K562 (cell line): ENCODE measurements at regions not wholly inside any gene's neighbourhood (a gene's known extent, or its start where the extent isn't known, plus 50 kb on each side); places are given as distances from the start of the nearest gene placed in this dataset.

Experiments used
- ATAC-seq: fragments of 200-7000 bp; cut with Tn5 transposase; 3 replicates; pipeline ENCODE4 v1.9.1; 2020; ENCODE audit warnings: moderate library complexity
- BruUV-seq: library from RNA; stranded (reverse); fragments of 400-500 nt; replicated peaks from 2 replicates; lab custom pipeline; 2021; lab: Mats Ljungman, UMichigan
- CTCF ChIA-PET: fragments of 300-600 bp; formaldehyde crosslinking; extraction: SDS; loops from one replicate; lab custom pipeline; 2021; ENCODE audit warnings: low intra/inter-chr PET ratio; lab: Yijun Ruan, JAX
- POLR2A ChIA-PET: fragments of 300-600, 350-650 bp; sonication (Branson Sonifier 250); formaldehyde crosslinking; extraction: SDS; loops from one replicate; lab custom pipeline; 2021; ENCODE audit warnings: antibody characterized with exemption, inconsistent platforms; lab: Yijun Ruan, JAX
- DNase-seq, 4 experiments: peaks; one replicate each; pipeline versions ENCODE4 v3.0.0 to v3.0.0-alpha.2; 2011 to 2018; ENCODE audit warnings: low spot score in 3 of 4, mixed read lengths in 3 of 4; ENCODE audit errors: extremely low read depth in 1 of 4
- FAIRE-seq: peaks from 2 replicates; lab custom pipeline; 2011; peaks lifted over from hg19 to GRCh38; lab: Jason Lieb, UNC
- H2AFZ ChIP-seq: 2 replicates; pipeline ENCODE4 v1.6.0; 2011; ENCODE audit warnings: low read depth, low read length, control low read depth, inconsistent platforms
- H3K27ac ChIP-seq: fragments of 200-600 bp; 3 replicates; pipeline ENCODE4 v1.8.0; 2011; ENCODE audit warnings: low read depth, mild to moderate bottlenecking, control low read depth, inconsistent platforms, low read length, moderate library complexity, mixed read lengths; ENCODE audit errors: extremely low read depth
- H3K27me3 ChIP-seq, 2 experiments: fragments of 300-600 bp in 1 of 2; 2 replicates in 1 of 2; 3 replicates in 1 of 2; pipeline versions ENCODE4 v1.6.0 to v1.8.0; 2011; ENCODE audit warnings: inconsistent platforms in 2 of 2, low read length in 2 of 2, mild to moderate bottlenecking in 1 of 2, mixed read lengths in 1 of 2, moderate library complexity in 1 of 2; ENCODE audit not compliant: control insufficient read depth in 2 of 2, insufficient read depth in 2 of 2
- H3K36me3 ChIP-seq: fragments of 300-600 bp; 3 replicates; pipeline ENCODE4 v1.8.0; 2011; ENCODE audit warnings: mild to moderate bottlenecking, low read length, inconsistent platforms; ENCODE audit not compliant: control insufficient read depth, insufficient read depth
- H3K4me1 ChIP-seq, 2 experiments: fragments of 200-600 bp in 1 of 2; replicated peaks in 1 of 2; 2 replicates in 1 of 2; 3 replicates in 1 of 2; pipeline versions ENCODE4 v1.5.1 to v1.8.0; 2011; ENCODE audit warnings: inconsistent platforms in 2 of 2, low read length in 2 of 2, mild to moderate bottlenecking in 1 of 2, mixed read lengths in 1 of 2, moderate library complexity in 1 of 2; ENCODE audit not compliant: control insufficient read depth in 2 of 2, insufficient read depth in 2 of 2
- H3K4me2 ChIP-seq: 2 replicates; pipeline ENCODE4 v1.6.1; 2011; ENCODE audit warnings: low read length, control low read depth, inconsistent platforms, mixed read lengths; ENCODE audit not compliant: insufficient read depth
- H3K4me3 ChIP-seq: fragments of 200-600 bp; sonication (generic), shearing (Covaris generic); 2 replicates; pipeline ENCODE4 v1.5.1; 2016; ENCODE audit warnings: control low read depth, inconsistent platforms
- H3K79me2 ChIP-seq: fragments of 200-600 bp; 3 replicates; pipeline ENCODE4 v1.8.0; 2011; ENCODE audit warnings: low read length, inconsistent platforms; ENCODE audit not compliant: control insufficient read depth, insufficient read depth
- H3K9ac ChIP-seq, 2 experiments: 2 replicates each; pipeline versions ENCODE4 v1.6.0 to v1.6.1; 2011; ENCODE audit warnings: low read depth in 2 of 2, low read length in 2 of 2, control low read depth in 1 of 2, inconsistent platforms in 1 of 2, mild to moderate bottlenecking in 1 of 2, mixed read lengths in 1 of 2; ENCODE audit not compliant: insufficient read depth in 1 of 2
- H3K9me1 ChIP-seq: one replicate; pipeline ENCODE4 v1.6.0; 2011; ENCODE audit warnings: inconsistent platforms, mild to moderate bottlenecking, low read length, moderate library complexity; ENCODE audit not compliant: control insufficient read depth, insufficient read depth
- H3K9me3 ChIP-seq: replicated peaks from 2 replicates; pipeline ENCODE4 v1.5.1; 2011; ENCODE audit warnings: low read depth, low read length, inconsistent platforms; ENCODE audit not compliant: control insufficient read depth, insufficient read depth
- H4K20me1 ChIP-seq: replicated peaks from 2 replicates; pipeline ENCODE4 v1.6.1; 2011; ENCODE audit warnings: low read length, inconsistent platforms, mixed read lengths; ENCODE audit not compliant: control insufficient read depth, insufficient read depth
- CC2D1A ChIP-seq: fragments of 450-650 bp; IDR thresholded peaks from 2 replicates; pipeline ENCODE4 v1.6.1; 2017; ENCODE audit warnings: mild to moderate bottlenecking
- KDM4B ChIP-seq, 2 experiments: fragments of 450-650 bp in 1 of 2; sonication (generic) in 1 of 2; IDR thresholded peaks; 2 replicates each; pipeline ENCODE4 v1.6.1; 2016 to 2017; ENCODE audit warnings: borderline replicate concordance in 2 of 2, antibody characterized with exemption in 1 of 2, low read depth in 1 of 2, mild to moderate bottlenecking in 1 of 2
- U2AF2 ChIP-seq: fragments of 200-400 bp; formaldehyde crosslinking; optimal IDR thresholded peaks from 2 replicates; pipeline ENCODE3; 2017; ENCODE audit warnings: low read depth, mild to moderate bottlenecking, low read length
- in situ Hi-C: fragments of 300-500 bp; cut with MboI; formaldehyde crosslinking; loops from 4 replicates; pipeline ENCODE4 v1.15.0; 2018; ENCODE audit warnings: inconsistent platforms, mixed read lengths
- intact Hi-C: fragments of 100-400 bp; cut with micrococcal nuclease; formaldehyde crosslinking; loops from 2 replicates; pipeline ENCODE4 v1.14.2; 2022
- TF ChIP-seq, protein P1 (sequence below): sonication (generic); formaldehyde crosslinking; IDR thresholded peaks from 2 replicates; pipeline ENCODE4 v1.8.1; 2023; ENCODE audit warnings: missing genetic modification reagents, mild to moderate bottlenecking, borderline replicate concordance
- TF ChIP-seq, protein P2 (sequence below): fragments of 250-450 bp; sonication (Bioruptor Pico); IDR thresholded peaks from 2 replicates; pipeline ENCODE4 v1.8.0; 2022; ENCODE audit warnings: moderate library complexity, mild to moderate bottlenecking, inconsistent platforms
- TF ChIP-seq, protein P3 (sequence below): fragments of 250-450 bp; sonication (Bioruptor Pico); IDR thresholded peaks from 2 replicates; pipeline ENCODE4 v1.4.0; 2020; ENCODE audit warnings: borderline replicate concordance

DNA sequence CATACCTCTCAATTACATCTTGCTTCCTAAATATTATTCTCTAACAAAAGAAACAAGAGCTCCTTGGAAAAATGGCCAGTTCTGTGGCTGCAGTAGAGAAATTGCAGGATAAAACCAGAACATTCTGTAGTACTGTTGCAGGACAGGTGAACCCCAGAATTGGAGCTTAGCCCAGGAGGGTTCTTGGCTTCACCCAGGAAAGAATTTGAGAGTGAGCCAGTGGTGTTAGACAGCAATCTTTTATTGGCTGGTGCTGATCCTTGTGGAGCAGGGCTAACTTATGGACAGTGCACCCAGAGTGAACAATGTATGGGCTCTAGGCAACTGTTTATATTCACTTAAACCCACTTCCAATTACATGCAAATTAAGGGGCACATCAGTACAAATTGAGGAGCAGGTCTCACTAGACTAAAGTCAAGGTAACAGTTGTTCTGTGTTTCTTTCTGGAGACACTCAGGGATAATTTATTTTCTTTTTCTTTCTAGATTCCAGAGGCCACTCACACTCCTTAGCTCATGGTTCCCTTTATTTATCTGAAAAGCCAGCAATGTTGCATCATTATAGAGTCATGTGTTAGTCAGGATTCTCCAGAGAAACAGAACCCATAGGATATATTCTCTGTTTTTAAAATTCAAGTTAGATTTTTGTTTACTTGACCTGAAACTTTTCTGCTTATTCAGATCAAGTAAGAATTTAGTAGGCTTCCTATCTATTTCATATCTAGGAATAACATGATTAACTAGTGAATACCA, 348.1 kb downstream of the CCDC85A start:
- DNase-seq (no peak), ATAC-seq (no peak), FAIRE-seq (no peak)
- Histone ChIP-seq H3K4me3 (no peak overlapping the region), H3K4me2 (no peak overlapping the region), H3K4me1 (no peaks in the 10 kb centered on the region), H3K36me3 (no peaks in the 10 kb centered on the region), H3K9ac (no peak overlapping the region), H3K9me1 (no peaks in the 10 kb centered on the region), H3K27me3 (no peaks in the 10 kb centered on the region), H3K9me3 (no peaks in the 10 kb centered on the region; the same call in 1 of the 2 replicates), H2AFZ (no peak overlapping the region), H3K27ac (no peak overlapping the region), H4K20me1 (no peaks in the 10 kb centered on the region), H3K79me2 (no peaks in the 10 kb centered on the region)
- CTCF ChIA-PET: no interaction called here
- POLR2A ChIA-PET: no interaction called here
- no TSS peak for BruUV-seq
- in situ Hi-C loops: no loop called here
- intact Hi-C loops: no loop called here
- TF ChIP-seq, protein P1, sequence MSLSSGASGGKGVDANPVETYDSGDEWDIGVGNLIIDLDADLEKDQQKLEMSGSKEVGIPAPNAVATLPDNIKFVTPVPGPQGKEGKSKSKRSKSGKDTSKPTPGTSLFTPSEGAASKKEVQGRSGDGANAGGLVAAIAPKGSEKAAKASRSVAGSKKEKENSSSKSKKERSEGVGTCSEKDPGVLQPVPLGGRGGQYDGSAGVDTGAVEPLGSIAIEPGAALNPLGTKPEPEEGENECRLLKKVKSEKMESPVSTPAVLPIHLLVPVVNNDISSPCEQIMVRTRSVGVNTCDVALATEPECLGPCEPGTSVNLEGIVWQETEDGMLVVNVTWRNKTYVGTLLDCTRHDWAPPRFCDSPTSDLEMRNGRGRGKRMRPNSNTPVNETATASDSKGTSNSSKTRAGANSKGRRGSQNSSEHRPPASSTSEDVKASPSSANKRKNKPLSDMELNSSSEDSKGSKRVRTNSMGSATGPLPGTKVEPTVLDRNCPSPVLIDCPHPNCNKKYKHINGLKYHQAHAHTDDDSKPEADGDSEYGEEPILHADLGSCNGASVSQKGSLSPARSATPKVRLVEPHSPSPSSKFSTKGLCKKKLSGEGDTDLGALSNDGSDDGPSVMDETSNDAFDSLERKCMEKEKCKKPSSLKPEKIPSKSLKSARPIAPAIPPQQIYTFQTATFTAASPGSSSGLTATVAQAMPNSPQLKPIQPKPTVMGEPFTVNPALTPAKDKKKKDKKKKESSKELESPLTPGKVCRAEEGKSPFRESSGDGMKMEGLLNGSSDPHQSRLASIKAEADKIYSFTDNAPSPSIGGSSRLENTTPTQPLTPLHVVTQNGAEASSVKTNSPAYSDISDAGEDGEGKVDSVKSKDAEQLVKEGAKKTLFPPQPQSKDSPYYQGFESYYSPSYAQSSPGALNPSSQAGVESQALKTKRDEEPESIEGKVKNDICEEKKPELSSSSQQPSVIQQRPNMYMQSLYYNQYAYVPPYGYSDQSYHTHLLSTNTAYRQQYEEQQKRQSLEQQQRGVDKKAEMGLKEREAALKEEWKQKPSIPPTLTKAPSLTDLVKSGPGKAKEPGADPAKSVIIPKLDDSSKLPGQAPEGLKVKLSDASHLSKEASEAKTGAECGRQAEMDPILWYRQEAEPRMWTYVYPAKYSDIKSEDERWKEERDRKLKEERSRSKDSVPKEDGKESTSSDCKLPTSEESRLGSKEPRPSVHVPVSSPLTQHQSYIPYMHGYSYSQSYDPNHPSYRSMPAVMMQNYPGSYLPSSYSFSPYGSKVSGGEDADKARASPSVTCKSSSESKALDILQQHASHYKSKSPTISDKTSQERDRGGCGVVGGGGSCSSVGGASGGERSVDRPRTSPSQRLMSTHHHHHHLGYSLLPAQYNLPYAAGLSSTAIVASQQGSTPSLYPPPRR (CRISPR knock-in tag): no peak
- TF ChIP-seq, protein P2, sequence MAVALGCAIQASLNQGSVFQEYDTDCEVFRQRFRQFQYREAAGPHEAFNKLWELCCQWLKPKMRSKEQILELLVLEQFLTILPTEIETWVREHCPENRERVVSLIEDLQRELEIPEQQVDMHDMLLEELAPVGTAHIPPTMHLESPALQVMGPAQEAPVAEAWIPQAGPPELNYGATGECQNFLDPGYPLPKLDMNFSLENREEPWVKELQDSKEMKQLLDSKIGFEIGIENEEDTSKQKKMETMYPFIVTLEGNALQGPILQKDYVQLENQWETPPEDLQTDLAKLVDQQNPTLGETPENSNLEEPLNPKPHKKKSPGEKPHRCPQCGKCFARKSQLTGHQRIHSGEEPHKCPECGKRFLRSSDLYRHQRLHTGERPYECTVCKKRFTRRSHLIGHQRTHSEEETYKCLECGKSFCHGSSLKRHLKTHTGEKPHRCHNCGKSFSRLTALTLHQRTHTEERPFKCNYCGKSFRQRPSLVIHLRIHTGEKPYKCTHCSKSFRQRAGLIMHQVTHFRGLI (CRISPR knock-in tag): no peak
- TF ChIP-seq CC2D1A: no peak
- TF ChIP-seq, protein P3, sequence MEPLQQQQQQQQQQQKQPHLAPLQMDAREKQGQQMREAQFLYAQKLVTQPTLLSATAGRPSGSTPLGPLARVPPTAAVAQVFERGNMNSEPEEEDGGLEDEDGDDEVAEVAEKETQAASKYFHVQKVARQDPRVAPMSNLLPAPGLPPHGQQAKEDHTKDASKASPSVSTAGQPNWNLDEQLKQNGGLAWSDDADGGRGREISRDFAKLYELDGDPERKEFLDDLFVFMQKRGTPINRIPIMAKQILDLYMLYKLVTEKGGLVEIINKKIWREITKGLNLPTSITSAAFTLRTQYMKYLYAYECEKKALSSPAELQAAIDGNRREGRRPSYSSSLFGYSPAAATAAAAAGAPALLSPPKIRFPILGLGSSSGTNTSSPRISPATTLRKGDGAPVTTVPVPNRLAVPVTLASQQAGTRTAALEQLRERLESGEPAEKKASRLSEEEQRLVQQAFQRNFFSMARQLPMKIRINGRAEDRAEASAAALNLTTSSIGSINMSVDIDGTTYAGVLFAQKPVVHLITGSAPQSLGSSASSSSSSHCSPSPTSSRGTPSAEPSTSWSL (CRISPR knock-in tag): no peak
- no peak for TF ChIP-seq KDM4B (IDR thresholded peaks at IDR 0.05; ENCODE audit: borderline replicate concordance in 2 of 2, low read depth in 1 of 2)
- TF ChIP-seq U2AF2: no peak
